ENCODE measurements at regions not wholly inside any gene's neighbourhood (a gene's known extent, or its start where the extent isn't known, plus 50 kb on each side); places are given as distances from the start of the nearest gene placed in this dataset.

DNA sequence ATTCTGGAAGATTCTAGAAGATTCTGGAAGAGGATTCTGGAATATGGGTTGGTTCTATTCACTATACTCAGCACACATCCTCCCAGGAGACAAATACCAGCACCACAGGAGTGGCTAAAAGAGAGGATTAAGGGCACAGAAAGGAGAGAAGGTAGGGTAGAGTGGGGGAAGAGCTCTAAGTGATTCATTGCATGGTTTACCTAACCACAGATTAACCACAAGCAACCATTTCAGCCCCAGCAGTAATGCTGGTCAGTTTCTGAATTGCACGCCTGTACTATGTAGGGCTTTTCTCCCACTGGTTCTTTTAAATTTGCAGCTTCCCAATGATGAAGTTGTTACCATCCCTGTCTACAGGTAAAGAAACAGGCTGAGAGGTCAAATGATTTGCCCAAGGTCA is 192.7 kb upstream of the PMEPA1 start (continued):
- TF ChIP-seq GABPA (IDR thresholded peaks at IDR 0.05; ENCODE audit: borderline replicate concordance, insufficient read depth, low read length) (no peak), RXRA (IDR thresholded peaks at IDR 0.05; ENCODE audit: insufficient read depth, low read depth, low read length) (no peak), SRF (IDR thresholded peaks at IDR 0.05; ENCODE audit: low read depth, low read length) (no peak), SIRT6 (IDR thresholded peaks at IDR 0.05; ENCODE audit: low read length) (no peak), JUND (IDR thresholded peaks at IDR 0.05; ENCODE audit: low read length) (no peak)

Measured in H1 (cell line).